H9 (cell line): ENCODE measurements at regions not wholly inside any gene's neighbourhood (a gene's known extent, or its start where the extent isn't known, plus 50 kb on each side); places are given as distances from the start of the nearest gene placed in this dataset.

ENCODE experiments used
- DNase-seq: peaks from one replicate; pipeline ENCODE4 v3.0.0-alpha.2; 2017
- H2AFZ ChIP-seq: one replicate; pipeline ENCODE4 v1.6.1; 2013; ENCODE audit warnings: mild to moderate bottlenecking, low read length, control low read depth, moderate library complexity
- H2AK5ac ChIP-seq: 2 replicates; pipeline ENCODE4 v1.6.1; 2013; ENCODE audit warnings: low read length, control low read depth, mixed read lengths; ENCODE audit not compliant: insufficient read length
- H2BK120ac ChIP-seq: one replicate; pipeline ENCODE4 v1.6.1; 2013; ENCODE audit warnings: low read depth, mild to moderate bottlenecking, low read length, control low read depth, inconsistent platforms; ENCODE audit not compliant: poor library complexity, severe bottlenecking
- H2BK12ac ChIP-seq: 2 replicates; pipeline ENCODE4 v1.6.1; 2013; ENCODE audit warnings: low read length, control low read depth, mixed read lengths, low read depth; ENCODE audit not compliant: insufficient read length
- H2BK15ac ChIP-seq: 2 replicates; pipeline ENCODE4 v1.6.1; 2013; ENCODE audit warnings: low read depth, low read length, control low read depth
- H2BK20ac ChIP-seq: one replicate; pipeline ENCODE4 v1.6.1; 2013; ENCODE audit warnings: low read depth, mild to moderate bottlenecking, low read length, control low read depth, inconsistent platforms; ENCODE audit not compliant: poor library complexity, severe bottlenecking
- H2BK5ac ChIP-seq: 2 replicates; pipeline ENCODE4 v1.6.1; 2013; ENCODE audit warnings: low read length, control low read depth, mixed read lengths; ENCODE audit not compliant: insufficient read length
- H3K14ac ChIP-seq: 2 replicates; pipeline ENCODE4 v1.6.1; 2013; ENCODE audit warnings: low read length, control low read depth; ENCODE audit not compliant: insufficient read depth
- H3K18ac ChIP-seq: 2 replicates; pipeline ENCODE4 v1.6.1; 2013; ENCODE audit warnings: low read depth, mild to moderate bottlenecking, mixed read lengths, low read length, control low read depth; ENCODE audit not compliant: insufficient read length
- H3K23ac ChIP-seq: 2 replicates; pipeline ENCODE4 v1.6.1; 2013; ENCODE audit warnings: low read length, control low read depth, mixed read lengths, low read depth; ENCODE audit not compliant: insufficient read length
- H3K23me2 ChIP-seq: 2 replicates; pipeline ENCODE4 v1.6.1; 2013; ENCODE audit warnings: low read depth, mild to moderate bottlenecking, mixed read lengths, low read length, control low read depth; ENCODE audit not compliant: insufficient read length, poor library complexity, severe bottlenecking
- H3K27ac ChIP-seq: 2 replicates; pipeline ENCODE4 v1.5.1; 2013; ENCODE audit warnings: low read length, control low read depth, mixed read lengths, low read depth; ENCODE audit not compliant: insufficient read length
- H3K27me3 ChIP-seq: 2 replicates; pipeline ENCODE4 v1.6.1; 2013; ENCODE audit warnings: low read length, control low read depth, inconsistent platforms; ENCODE audit not compliant: insufficient read depth
- H3K4ac ChIP-seq: 2 replicates; pipeline ENCODE4 v1.6.1; 2013; ENCODE audit warnings: low read depth, mild to moderate bottlenecking, control low read depth, inconsistent platforms, low read length, moderate library complexity
- H3K4me1 ChIP-seq: 2 replicates; pipeline ENCODE4 v1.6.1; 2013; ENCODE audit warnings: low read length, control low read depth, inconsistent platforms; ENCODE audit not compliant: insufficient read depth
- H3K4me2 ChIP-seq: 2 replicates; pipeline ENCODE4 v1.6.1; 2013; ENCODE audit warnings: low read length, control low read depth, mixed read lengths; ENCODE audit not compliant: insufficient read length, insufficient read depth
- H3K56ac ChIP-seq: 2 replicates; pipeline ENCODE4 v1.6.1; 2013; ENCODE audit warnings: low read depth, mild to moderate bottlenecking, mixed read lengths, low read length, control low read depth; ENCODE audit not compliant: insufficient read length
- H3K79me1 ChIP-seq: 2 replicates; pipeline ENCODE4 v1.6.1; 2013; ENCODE audit warnings: low read depth, mild to moderate bottlenecking, moderate library complexity, low read length, control low read depth, inconsistent platforms; ENCODE audit not compliant: insufficient read depth, poor library complexity, severe bottlenecking
- H3K79me2 ChIP-seq: 2 replicates; pipeline ENCODE4 v1.6.1; 2013; ENCODE audit warnings: low read length, control low read depth, inconsistent platforms; ENCODE audit not compliant: insufficient read depth
- H3K9ac ChIP-seq: 2 replicates; pipeline ENCODE4 v1.6.1; 2013; ENCODE audit warnings: low read length, control low read depth, mixed read lengths; ENCODE audit not compliant: insufficient read length; ENCODE audit errors: extremely low read depth
- H3K9me3 ChIP-seq: one replicate; pipeline ENCODE4 v1.6.1; 2013; ENCODE audit warnings: low read depth, low read length, inconsistent platforms; ENCODE audit not compliant: control insufficient read depth
- H3T11ph ChIP-seq: one replicate; pipeline ENCODE4 v1.6.1; 2013; ENCODE audit warnings: mild to moderate bottlenecking, low read length, control low read depth, inconsistent platforms
- H4K20me1 ChIP-seq: one replicate; pipeline ENCODE4 v1.6.1; 2013; ENCODE audit not compliant: control insufficient read depth, insufficient read length, insufficient read depth
- H4K5ac ChIP-seq: 2 replicates; pipeline ENCODE4 v1.6.1; 2013; ENCODE audit warnings: low read depth, mild to moderate bottlenecking, mixed read lengths, low read length, control low read depth; ENCODE audit not compliant: insufficient read length
- H4K8ac ChIP-seq: replicated peaks from 2 replicates; pipeline ENCODE4 v1.6.1; 2013; ENCODE audit warnings: low read length, control low read depth, mixed read lengths, low read depth; ENCODE audit not compliant: insufficient read length
- H4K91ac ChIP-seq: 2 replicates; pipeline ENCODE4 v1.6.1; 2013; ENCODE audit warnings: low read depth, mild to moderate bottlenecking, moderate library complexity, mixed read lengths, low read length, control low read depth; ENCODE audit not compliant: insufficient read length
- H3K27ac Mint-ChIP-seq, 3 experiments: 2 replicates in 2 of 3; 3 replicates in 1 of 3; pipeline ENCODE4 v1.8.0; 2020 to 2021; ENCODE audit warnings: mixed read lengths in 3 of 3, mild to moderate bottlenecking in 1 of 3, moderate library complexity in 1 of 3
- H3K27me3 Mint-ChIP-seq: 2 replicates; pipeline ENCODE4 v1.8.0; 2021; ENCODE audit warnings: low read depth, mild to moderate bottlenecking, moderate library complexity, mixed read lengths
- H3K36me3 Mint-ChIP-seq, 3 experiments: 2 replicates in 2 of 3; 3 replicates in 1 of 3; pipeline ENCODE4 v1.8.0; 2020 to 2021; ENCODE audit warnings: low read depth in 3 of 3, mixed read lengths in 3 of 3; ENCODE audit not compliant: insufficient read depth in 1 of 3
- H3K4me1 Mint-ChIP-seq, 2 experiments: 2 replicates each; pipeline ENCODE4 v1.8.0; 2020; ENCODE audit warnings: mixed read lengths in 2 of 2
- H3K4me3 Mint-ChIP-seq, 2 experiments: 2 replicates in 1 of 2; 3 replicates in 1 of 2; pipeline ENCODE4 v1.8.0; 2020 to 2021; ENCODE audit warnings: mild to moderate bottlenecking in 2 of 2, mixed read lengths in 2 of 2, moderate library complexity in 1 of 2
- H3K9me3 Mint-ChIP-seq, 2 experiments: 2 replicates in 1 of 2; 3 replicates in 1 of 2; pipeline ENCODE4 v1.8.0; 2020; ENCODE audit warnings: mild to moderate bottlenecking in 2 of 2, mixed read lengths in 2 of 2, moderate library complexity in 1 of 2
- WGBS: extraction: QIAGEN DNeasy Blood & Tissue Kit; methylation state at CpG from one replicate; pipeline ENCODE4 v1.1.7; 2013; ENCODE audit warnings: missing lambda C conversion rate, low lambda C conversion rate, mixed read lengths; ENCODE audit not compliant: insufficient read length; ENCODE audit errors: extremely low coverage; 5-methylcytosine and 5-hydroxymethylcytosine counted together
- TF ChIP-seq, protein P1 (sequence below): fragments of 200-600 bp; sonication (generic); conservative IDR thresholded peaks from 3 replicates; pipeline ENCODE4 v1.8.0; 2021; ENCODE audit warnings: antibody characterized with exemption, mild to moderate bottlenecking

DNA sequence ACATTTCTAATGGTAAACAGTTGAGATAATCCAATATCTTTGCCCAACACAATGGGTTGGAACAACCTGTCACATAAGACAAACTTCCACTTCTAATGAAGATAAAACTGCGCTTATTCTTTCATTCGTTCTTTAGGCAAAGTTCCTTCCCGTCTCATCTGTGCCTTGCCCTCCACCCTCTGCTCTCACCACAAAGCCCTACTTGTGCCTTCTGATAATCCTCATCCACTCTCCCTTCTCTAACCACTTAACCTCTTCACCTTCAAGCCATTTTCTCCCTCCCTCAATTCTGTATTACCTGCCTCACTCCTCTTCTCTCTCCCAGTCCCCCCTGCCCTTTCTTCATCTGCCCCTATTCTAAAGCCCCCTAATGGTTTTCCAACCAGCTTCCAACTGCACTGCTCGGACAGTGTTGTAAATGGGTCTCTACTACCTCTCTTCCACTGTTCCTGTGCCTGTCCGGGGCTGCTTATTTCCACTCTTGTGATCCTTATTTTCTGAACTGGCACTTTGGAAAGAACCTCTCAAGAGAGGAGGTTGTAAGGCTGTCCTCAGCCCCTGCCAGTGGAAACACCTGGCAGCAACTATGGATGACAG is 62.9 kb upstream of the MYB start:
- no peak overlapping the region for H2BK15ac ChIP-seq
- no peak overlapping the region for H3K23ac ChIP-seq
- no peak overlapping the region for H3K4ac ChIP-seq
- H3K79me2 ChIP-seq: no peaks in the 10 kb centered on the region
- no peak overlapping the region for H3K4me3 Mint-ChIP-seq
- no peak overlapping the region for H2BK12ac ChIP-seq
- no peak overlapping the region for H3K18ac ChIP-seq
- H2BK5ac ChIP-seq: no peak overlapping the region
- no peaks in the 10 kb centered on the region for H3K27me3 ChIP-seq
- no peak overlapping the region for H3K4me2 ChIP-seq
- no peak overlapping the region for H3K27ac Mint-ChIP-seq
- H3K56ac ChIP-seq: no peak overlapping the region
- no peaks in the 10 kb centered on the region for H3K9me3 Mint-ChIP-seq
- H3K79me1 ChIP-seq: no peaks in the 10 kb centered on the region
- no peak overlapping the region for H4K8ac ChIP-seq
- H3K4me1 ChIP-seq: no peaks in the 10 kb centered on the region
- no peaks in the 10 kb centered on the region for H3K23me2 ChIP-seq
- no peak overlapping the region for H2AFZ ChIP-seq
- no peak for DNase-seq
- no peak overlapping the region for H4K5ac ChIP-seq
- H3K36me3 Mint-ChIP-seq: no peaks in the 10 kb centered on the region
- TF ChIP-seq, protein P1, sequence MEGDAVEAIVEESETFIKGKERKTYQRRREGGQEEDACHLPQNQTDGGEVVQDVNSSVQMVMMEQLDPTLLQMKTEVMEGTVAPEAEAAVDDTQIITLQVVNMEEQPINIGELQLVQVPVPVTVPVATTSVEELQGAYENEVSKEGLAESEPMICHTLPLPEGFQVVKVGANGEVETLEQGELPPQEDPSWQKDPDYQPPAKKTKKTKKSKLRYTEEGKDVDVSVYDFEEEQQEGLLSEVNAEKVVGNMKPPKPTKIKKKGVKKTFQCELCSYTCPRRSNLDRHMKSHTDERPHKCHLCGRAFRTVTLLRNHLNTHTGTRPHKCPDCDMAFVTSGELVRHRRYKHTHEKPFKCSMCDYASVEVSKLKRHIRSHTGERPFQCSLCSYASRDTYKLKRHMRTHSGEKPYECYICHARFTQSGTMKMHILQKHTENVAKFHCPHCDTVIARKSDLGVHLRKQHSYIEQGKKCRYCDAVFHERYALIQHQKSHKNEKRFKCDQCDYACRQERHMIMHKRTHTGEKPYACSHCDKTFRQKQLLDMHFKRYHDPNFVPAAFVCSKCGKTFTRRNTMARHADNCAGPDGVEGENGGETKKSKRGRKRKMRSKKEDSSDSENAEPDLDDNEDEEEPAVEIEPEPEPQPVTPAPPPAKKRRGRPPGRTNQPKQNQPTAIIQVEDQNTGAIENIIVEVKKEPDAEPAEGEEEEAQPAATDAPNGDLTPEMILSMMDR: no peak
- no peaks in the 10 kb centered on the region for H3K4me1 Mint-ChIP-seq
- no peak overlapping the region for H3K27ac ChIP-seq
- no peak overlapping the region for H2BK20ac ChIP-seq
- H2BK120ac ChIP-seq: no peak overlapping the region
- H3K14ac ChIP-seq: no peak overlapping the region
- no peak overlapping the region for H3T11ph ChIP-seq
- no peaks in the 10 kb centered on the region for H4K20me1 ChIP-seq
- WGBS: no CpG with 5 or more reads among the region's 5 CpGs
- H4K91ac ChIP-seq: no peak overlapping the region
- H3K9me3 ChIP-seq: no peaks in the 10 kb centered on the region
- no peak overlapping the region for H2AK5ac ChIP-seq
- H3K27me3 Mint-ChIP-seq: no peaks in the 10 kb centered on the region; the same call in 1 of the 2 replicates
- no peak overlapping the region for H3K9ac ChIP-seq
